Activated CD4-positive, alpha-beta T cell treated with anti-CD3 and anti-CD28 coated beads, Interleukin-2, Interleukin-6, amounts not matched to agents 100 ng/mL and 50 ng/mL, durations not matched to agents 16 hours and 8 hours (primary cell): ENCODE measurements at regions not wholly inside any gene's neighbourhood (a gene's known extent, or its start where the extent isn't known, plus 50 kb on each side); places are given as distances from the start of the nearest gene placed in this dataset.

Experiments
- DNase-seq: peaks from one replicate; pipeline ENCODE4 v3.0.0-alpha.2; 2020

DNA sequence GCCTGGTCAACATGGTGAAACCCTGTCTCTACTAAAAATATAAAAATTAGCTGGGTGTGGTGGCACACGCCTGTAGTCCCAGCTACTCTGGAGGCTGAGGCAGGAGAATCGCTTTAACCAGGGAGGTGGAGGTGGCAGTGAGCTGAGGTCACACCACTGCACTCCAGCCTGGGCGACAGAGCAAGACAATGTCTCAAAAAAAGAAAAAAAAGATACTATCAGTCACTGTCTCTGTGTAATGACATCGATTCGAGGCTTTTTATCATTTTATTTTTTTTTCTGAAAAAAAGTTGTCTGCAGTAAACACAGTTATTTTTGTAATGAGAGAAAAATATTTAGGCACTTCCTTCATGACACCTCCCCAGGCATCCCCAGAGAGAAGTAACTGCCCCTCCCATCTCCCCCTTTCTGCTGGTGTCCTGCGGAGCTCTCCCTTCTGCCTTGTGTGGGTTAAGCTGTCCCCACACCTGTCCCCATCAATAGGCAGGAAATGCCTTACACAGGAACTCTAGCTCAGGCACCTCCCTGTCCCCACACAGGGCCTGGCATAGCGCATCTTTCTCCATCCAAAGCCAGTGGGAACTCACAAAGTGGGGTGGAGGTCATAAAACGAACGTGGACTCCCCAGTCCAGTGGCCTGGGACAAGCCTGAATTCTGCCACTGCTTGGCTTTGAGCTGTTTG, 132.0 kb downstream of the SYF2 start:
- no peak for DNase-seq

DNA sequence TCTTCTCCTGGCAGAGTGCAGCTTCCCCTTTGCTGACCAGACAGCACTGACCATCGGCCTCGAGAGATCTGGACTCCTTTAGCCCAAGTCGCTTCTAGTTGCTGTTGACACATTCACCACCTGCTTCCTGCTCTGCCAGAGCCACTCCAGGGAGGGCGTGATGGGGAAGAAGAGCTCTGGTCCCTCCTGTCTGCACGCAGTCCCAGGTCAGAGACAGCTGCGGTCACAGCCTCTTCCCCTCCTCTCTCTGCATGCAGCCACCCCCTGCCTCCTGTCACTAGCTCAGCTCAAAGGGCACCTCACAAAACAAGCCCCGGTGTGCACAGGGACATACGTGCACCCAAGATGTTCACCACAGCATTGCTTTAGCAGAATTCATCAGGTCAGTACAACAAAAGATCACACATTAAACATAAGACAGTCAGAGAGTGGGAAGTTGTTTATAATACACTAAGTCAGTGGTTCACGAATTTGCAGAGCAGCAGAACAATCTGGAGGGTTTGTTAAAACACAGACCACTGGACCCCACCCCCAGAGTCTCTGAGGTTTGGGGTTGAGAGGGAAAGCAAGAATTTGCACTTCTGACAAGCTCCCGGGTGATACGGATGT, 132.9 kb downstream of the SYF2 start:
- DNase-seq = peak; percentile 27

DNA sequence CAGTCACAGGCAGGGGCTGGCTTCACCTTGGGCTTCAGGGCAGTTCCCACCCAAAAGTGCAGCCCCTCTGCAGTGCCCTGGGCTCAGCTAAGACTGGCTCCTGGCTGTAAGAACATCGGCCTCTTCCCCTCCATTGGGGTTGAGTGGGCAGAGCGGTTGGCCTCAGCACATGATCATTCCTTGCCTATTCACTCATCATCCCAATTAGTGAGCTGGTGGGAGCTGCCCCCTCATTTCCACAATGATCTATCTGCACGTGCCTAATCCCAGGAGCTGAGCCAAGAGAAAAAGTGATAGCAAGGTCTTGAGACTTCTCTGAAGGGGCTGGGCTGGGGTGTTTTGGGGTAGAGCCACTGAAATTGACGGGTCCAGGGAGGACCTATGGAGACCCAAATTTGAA, 133.6 kb downstream of the SYF2 start:
- DNase-seq = no peak

DNA sequence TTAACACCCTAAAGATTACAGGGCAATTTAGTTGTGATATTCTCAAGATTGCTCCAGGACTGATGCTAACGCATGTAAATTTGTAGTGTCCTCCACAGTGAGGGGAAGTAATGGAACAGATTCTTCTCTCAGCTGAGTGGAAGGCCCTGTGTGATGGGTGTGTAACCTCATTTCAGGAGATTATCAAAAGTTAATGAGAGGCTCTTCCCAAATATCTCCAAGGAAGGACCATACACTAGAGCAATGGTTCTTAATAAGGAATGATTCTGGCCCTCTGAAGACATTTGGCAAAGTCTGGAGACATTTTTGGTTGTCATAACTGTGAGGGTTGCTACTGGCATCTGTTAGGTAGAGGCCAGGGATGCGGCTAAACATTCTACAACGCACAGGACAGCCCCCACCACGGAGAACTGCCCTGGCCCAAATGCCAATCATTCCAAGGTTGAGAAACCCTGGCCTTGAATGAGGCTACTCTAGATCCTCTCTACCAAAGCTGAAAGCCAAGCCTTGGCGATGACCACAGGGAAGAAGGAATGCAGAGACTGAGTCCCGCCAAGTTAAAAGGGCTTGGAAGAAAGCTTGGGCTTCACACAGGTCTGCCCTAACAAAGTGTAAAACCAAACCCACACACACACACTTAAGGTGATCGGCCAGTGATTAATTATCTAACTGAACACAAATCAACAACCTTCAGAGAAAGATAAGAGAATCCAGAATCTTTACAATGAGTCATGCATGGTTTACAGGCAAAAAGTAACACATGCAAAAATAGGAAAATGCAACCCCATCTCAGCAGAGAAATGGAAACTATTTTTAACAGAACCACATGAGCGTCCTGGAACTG, 135.8 kb downstream of the SYF2 start:
- DNase-seq = no peak

DNA sequence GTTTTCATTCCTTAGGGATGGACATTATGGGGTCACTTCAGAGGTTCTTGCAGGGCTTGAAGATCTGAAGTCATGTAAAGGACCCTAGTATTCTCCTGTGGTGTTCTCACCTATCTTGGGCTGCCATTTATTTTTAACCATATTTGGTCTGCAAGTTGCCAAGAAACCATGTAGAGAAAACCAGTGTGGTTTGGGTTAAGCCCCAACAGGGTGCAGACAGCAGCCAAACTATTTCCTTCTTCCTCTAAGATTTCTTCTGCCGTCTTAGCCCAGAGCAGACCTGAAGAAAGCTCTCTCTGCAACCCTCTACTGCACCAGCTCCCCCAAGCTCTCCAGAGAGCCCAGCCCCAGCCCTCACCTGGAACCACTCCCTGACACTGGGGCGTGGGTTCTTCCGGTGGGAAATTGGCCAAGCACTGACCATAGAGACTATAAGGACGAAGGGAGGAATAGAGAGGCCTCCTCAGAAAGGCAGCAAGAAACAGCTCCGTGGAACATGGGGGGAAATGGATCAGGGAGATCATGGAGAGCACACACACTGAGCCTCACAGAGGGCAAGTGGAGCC, 136.6 kb downstream of the SYF2 start:
- DNase-seq = peak; percentile 33

DNA sequence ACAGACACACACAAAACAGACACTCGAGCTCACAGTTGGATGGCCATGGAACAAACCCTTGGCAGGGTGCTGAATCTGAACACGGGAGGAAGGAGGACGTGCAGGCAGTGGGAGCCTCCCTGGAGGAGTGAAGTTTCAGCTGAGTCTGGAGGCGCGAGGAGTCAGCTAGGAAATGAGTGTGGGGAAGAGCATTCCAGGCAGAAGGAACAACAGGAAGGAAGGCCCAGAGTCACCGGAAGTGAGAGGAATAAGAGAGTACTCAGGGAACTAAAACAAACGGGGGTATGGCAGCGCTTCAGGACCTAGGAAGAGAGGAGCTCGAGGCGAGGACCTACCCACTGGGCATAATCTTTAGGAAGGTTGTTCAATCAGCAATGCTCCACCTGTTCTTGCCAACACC, 137.3 kb downstream of the SYF2 start:
- DNase-seq = no peak

DNA sequence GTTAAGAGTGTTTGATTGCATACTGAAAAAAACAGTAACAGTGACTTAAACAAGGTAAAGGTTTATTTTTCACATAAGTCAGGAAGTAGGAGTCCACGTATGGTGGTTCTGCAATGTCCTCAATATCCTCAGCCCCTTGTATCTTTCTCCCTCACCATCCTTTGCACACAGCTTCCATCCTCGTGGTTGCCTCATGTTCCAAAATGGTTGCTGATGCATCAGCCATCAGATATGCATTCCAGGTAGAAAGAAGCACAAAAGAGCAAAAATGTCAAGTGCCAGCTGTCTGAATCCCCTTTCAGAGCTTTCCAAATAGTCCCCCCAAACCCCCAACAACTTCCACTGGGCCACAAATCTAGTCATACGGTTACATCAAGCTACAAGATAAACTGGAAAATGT, 138.1 kb downstream of the SYF2 start:
- DNase-seq = no peak

DNA sequence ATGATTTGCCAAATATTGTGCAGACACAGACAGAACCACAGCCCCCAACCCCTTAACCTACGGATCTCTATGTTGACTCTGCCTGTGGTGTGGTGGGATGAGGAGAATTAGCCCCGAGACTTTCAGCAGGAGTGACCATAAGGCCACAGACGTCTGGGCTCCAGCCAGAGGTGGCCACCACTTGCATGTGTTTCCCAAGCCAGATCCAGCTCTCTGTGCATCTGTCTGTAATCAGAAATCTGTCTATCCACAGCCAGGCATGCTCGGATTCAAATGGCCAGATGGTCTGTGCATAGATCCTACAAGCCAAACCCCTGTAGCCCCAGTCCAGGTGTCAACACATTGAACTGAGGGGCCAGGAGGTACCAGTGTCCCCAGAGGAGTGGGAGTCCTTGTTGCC, 140.6 kb downstream of the SYF2 start:
- no peak for DNase-seq

DNA sequence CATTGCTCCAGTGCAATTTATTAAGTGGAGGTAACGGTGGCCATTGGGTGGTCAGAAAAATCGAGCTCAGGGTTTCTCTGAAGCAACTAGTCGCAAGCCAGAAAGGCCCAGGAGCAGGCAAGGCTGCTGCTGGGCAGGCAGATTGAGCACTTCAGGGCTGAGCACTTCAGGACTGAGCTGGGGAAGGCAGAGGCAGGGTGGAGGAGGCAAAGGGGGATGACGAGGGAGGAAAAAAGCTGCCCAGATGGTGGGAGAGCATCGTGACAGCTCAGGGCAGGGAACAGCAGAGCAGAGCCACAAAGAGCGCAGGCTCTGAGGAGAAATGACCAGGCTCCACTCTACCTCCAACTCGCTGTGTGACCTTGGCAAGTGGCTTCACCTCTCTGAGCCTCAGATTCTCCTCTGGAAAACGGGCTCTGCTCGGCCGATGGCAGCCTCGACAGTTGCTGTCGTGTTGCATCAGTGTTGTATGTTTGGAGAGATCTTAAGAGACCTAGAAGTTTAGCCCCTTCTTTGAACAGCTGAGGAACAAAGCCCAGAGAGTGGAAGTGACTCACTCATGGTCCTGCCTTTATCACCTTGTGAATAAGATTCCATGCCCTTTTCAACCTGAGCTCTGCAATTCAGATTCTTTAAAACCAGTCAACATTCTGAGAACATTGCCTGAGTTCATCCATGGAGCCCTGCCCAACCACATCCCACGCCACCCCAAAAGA, 141.4 kb downstream of the SYF2 start:
- no peak for DNase-seq

DNA sequence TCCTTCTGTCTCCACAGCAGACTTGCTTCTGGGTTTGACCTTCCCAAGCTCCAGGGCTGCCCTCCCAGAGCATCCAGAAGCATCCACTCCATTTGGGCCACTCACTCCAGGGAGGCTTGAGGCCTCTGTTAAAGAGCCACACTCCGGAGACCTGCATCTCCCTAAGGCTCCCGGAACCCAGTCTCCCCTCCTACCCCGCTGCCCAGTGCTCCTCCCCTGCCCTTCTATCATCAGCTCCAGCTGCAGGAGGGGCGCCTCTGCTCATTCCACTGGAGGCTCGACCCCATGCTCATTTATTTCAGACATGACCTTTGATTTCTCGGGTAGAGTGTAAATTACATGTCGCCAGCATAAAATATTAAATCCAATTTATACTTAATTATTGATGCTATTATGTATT, 142.5 kb downstream of the SYF2 start:
- no peak for DNase-seq

DNA sequence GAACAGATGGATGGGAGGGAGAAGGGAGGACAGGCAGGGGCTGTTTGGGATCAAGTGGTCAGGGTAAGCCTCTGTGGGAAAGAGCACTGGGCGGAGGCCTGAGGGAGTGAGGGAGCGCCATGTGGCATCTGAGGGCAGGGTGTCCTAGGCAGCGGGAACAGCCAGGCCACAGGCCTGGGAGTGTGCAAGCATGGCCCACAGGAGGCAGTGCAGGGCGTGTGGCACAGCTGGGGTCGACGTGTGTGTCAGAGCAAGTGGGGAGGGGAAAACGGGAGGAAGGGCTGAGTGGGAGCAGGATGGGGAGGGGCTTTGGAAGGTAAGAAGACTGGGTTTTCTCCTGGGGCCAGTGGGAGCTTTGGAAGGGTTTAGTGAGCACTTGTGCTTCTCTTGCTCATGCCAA, 143.4 kb downstream of the SYF2 start:
- DNase-seq = no peak

DNA sequence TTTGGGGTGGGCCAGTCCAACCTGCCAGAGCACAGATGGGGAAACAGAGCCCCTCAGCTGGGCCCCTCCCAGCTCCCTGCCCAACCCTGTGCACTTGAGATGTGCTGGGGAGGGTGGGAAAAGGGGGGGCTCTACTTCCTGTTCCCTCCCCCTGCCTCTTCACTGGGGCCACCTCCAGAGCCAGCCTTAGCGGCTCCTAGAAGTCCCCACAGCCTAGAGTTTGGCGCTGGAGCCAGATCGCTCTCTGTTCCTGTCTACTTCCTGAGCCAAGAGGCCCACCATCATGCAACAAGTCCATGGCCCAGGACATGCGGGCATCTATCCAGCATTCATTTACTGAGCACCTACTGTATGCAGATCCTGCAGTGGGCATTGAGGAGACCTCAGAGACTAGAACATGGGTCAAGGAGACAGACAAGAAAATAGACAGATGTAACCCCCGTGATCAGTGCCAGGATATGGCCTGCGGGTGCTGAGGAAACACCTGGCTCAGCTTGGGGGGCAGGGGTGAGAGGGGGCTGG, 144.1 kb downstream of the SYF2 start:
- no peak for DNase-seq

DNA sequence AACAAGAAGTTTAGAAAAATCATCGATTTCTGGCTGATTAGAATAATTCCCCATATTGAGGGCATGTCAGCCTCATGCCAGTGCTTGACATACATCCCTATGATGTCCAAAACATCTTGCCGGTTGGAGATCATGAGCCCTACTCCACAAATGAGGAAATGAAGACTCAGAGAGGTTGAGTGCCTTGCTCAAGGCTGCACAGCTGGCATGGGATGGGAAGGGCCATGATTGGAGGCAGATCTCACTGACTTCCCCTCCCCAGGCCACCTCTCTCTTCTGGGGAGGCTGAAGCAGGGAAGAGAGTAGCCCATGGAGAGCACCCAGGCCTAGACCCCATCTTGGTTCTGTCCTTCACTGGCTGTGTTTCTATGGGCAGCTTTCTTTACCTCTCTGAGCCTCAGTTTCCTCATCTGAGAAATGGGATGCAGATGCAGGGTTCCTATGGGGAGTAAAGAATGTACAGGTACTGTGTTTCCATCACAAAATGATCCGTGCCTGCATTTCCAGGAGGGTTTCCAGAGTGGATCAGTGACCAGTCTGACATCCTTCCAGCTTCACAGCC, 145.7 kb downstream of the SYF2 start:
- no peak for DNase-seq

DNA sequence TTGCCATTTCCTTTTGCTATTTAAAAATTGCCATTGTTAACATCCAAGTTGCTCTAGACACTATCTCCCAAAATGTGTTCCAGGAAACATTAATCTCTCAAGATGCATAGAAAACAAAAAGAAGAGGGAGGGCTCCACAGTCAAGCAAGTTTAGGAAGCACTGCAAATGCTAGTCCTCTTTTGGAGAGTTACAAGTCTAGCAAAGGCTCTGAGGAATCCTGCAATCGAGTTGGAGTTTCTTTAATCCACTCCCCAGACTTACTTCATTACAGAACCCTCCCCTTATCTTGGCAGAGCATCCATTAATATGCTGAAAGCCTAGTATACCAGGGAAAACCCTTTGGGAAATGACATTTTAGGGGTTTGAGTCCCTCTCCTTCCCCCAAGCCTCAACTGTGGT, 147.9 kb downstream of the SYF2 start:
- no peak for DNase-seq

DNA sequence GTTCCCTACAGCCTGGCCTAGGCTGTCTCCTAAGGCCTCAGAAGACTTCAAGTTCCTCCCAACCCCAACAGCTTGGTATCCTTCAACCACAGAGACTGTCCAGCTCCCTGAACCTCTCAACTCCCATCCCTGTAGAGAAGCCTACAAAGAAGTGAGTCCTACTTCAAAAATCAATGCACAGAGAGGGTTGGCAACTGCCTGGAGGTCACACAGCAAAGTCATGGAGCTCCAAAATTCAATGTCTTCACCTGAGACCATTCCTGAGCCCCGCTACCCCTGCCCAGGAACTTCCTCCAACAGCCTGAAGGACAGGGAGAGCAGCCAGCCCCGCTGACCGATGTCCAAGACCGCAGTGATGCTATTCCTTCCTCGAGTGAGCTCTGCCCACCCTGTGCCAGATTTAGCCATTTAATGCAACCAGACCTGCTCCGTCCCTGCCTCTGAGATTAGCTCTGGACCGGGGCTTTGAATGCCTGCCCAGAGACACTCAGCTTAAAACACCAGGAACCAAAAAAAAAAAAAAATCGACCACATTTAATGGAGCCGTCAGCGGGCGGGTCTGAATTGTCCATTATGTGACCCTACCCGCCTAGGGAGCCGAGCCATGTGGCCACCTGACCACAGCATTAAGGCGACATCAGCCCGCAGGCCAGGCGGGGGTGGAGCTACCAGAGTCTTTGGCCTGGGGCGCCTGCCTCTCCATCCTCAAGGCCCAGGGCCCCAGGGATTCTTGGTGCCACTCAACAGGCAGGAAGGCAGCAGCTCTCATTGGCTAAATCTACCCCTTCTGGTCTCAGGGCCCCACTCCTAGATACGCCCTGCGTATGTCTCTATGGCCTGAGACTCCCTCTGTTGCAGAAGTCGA, 148.6 kb downstream of the SYF2 start:
- no peak for DNase-seq

DNA sequence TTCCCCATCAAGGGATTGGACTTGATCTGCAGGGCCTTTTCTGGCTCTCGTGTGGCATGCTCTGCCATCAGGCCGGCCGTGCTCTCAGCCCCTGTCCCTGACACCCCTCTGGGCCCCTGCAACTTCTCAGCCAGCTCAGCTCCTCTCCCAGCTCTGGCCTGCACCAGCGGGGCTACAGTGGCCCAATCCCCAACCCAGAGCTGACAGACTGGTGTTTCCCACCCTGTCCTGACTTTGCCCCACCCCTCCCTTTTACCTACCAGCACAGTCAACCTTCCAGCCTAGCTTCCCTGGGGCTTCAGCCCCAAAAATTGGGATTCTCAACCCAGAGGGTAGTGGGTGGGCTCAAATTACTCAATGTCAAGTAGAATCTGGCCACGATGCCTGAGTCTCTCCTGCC, 149.3 kb downstream of the SYF2 start:
- DNase-seq = no peak

DNA sequence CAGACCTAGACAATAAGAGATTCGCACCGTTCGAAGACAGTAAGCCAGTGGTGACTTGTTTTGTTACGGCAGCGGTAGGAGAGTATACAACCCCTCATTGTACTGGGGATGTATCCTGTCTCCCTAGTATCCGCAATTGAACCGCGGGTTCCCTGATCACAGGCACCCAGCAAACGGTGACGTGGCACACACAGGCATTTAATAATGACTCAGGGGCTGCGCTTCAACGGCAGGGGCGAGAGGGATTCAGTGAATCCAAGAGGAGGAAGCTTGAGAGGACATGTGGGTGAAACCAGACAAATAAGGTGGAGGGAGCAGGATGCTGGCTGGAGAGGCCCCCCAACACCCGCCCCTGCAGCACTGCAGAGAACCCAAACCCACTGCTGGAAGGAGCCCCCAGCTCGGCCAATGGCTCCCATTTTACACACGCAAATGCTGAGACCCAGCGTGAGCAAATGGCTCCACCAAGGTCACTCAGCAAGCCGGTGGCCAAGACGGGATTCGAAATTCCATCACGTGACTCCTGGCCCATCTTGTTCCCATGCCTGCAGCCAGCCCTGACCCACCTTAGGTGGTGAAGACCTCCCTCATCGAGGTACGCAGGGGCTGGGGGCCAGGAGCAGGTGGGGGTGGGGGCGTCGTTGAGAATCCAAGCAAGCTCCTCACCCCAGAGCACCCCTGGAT, 149.9 kb downstream of the SYF2 start:
- no peak for DNase-seq

DNA sequence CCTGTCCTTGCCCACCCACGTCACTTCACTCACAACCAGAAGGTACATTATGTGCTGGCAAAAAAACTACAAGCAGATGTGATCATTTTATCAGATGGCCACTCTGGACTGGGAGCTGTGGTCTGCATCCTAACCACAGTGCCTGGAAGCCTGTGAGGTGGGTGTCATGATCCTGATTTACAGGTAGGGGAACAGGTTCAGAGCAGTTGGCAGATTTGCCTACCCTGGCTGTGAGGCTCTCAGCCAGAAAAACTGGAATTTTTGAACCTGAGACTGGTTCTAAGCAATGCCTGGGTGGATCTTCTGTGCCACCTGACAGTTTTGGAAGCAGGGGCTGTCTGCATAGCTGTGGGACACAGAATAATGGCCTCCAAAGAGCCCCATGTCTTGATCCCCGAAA, 150.8 kb downstream of the SYF2 start:
- DNase-seq = no peak

DNA sequence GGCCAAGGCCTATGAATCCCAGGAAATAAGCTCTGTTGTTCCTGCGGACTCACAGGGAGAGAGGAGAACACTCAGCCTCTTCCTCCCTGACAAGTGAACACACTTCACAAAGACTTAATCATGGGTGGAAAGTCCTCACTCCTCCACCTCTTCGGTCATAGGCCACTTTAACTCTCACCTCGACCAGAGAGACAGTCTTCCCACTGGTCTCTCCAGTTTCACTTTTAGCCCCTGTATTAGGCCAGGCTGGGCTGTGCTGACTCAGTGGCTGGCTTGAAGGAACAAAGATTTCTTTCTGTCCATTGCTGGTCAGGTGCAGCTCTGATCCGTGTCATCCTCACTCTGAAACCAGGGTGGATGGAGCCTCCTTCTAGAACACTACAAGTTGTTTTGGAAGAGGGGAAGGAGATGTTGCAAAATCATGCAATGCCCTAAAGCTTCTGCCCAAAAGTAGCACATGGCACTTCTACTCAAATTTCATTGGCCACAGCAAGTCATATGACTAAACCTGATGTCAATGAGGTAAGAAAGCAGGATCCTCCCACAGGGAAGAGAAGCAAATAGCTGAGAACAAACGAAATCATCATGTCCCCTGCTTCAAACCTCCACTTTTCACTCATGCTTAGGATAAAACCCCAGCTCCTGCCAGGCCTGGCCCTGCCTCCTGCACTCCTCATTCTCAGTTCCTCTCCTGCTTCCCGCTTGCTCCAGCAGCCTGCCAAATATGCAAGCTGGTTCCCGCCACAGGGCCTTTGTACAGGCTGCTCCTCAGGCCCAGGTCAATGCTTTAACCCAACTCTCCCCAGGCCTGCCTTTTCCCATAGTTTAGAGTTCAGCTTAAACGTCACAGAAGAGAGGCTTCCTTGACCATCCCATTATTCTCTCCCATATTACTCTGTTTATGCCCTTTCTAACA, 150.5 kb upstream of the RUNX3 start:
- DNase-seq = no peak

DNA sequence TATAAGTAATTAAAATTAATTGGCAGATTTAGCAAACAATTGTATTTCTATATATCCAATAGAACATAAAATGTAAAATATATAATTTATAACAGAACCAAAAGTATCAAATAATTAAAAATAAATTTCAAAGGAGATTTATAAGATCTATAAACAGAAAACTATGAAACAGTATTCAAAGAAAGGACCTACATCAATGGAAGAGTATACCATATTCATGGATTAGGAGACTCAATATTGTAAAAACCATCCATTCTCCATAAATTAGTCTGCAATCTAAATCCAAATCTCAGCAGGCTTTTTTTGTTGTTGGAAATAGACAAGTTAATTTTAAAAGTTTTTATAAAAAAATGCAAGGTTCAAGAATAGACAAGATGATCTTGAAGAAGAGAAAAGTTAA, 149.0 kb upstream of the RUNX3 start:
- no peak for DNase-seq
